GM18505 (cell line): ENCODE measurements at regions not wholly inside any gene's neighbourhood (a gene's known extent, or its start where the extent isn't known, plus 50 kb on each side); places are given as distances from the start of the nearest gene placed in this dataset.
"Not testable (repeated sequence)": the region's sequence is repeated elsewhere in the genome, so short reads cannot be mapped to it uniquely, and the experiment has no call there.

Experiments
- ATAC-seq: cut with Tn5 transposase; IDR thresholded peaks from one replicate; pipeline ENCODE4 v1.9.1; 2021; ENCODE audit not compliant: unreplicated experiment
- POLR2A ChIP-seq: IDR thresholded peaks from 4 replicates; pipeline ENCODE4 v1.6.1; 2011; ENCODE audit warnings: borderline replicate concordance; ENCODE audit not compliant: insufficient read depth, insufficient read length; ENCODE audit errors: extremely low read depth

DNA sequence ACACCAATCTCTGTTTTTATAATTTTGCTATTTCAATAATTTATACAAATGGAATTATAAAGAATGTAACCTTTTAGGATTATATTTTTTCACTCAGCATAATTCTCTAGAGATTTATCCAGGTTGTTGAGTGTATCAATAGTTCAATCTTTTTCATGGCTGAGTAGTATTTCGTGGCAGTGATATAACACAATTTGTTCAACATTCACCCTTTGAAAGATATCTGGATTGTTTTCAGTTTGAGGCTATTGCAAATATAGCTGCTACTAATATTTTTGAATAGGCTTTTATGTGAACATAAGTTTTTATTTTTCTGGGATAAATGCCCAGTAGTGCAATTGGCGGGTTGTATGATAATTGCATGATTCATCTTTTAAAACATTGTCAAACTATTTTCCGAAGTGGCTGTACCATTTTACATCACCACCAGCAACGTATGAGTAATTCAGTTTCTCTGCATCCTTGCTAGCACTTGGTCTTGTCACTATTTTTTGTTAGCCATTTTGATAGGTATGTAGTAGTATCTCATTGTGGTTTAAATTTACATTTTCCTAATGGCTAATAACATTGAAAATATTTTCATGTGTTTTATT is 55.6 kb upstream of the ABCD3 start:
- ATAC-seq: no peak
- TF ChIP-seq POLR2A: no peak

DNA sequence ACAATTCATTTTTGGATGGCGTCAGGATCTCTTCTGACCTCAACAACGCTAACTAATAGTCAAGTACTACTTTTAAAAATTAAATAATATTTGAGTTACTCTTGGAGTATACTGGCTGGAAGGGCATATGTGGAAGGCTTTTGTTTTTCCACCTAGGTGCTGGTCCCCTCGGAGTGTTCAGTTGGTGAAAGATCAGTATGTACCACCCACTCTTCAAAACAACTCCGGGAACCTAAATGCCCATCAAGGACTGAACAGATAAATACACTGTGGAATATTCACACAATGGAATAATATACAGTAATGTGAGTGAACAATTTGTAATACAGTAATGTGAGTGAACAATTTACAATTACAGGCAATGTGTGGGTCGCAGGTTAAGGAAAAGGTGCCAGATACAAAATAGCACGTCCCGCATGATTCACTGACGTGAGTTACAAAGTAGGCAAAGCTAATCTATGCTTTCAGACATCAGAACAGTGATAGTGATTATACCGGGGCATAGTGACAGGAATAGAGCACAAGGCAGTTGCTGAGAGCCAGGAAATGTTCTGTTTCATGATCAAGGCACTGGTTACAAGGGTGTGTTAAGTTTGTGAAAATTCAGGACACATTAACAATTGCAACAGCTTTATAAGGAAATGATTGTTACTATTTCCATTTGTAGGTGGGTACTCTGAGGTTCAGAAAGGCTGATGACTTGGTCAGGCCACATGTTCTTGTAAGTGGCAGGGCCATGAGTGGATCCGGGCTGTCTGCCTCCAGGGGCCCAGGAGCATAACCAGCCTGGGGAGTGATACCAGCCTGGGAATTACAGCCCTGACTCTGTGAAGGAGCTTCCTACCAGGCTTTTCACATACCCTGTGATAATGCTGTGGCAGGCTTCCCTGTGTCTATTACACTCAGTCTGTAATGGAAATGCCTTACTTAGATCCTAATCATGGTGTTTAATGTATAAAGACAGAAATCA is 59.3 kb upstream of the ABCD3 start:
- no peak for TF ChIP-seq POLR2A

DNA sequence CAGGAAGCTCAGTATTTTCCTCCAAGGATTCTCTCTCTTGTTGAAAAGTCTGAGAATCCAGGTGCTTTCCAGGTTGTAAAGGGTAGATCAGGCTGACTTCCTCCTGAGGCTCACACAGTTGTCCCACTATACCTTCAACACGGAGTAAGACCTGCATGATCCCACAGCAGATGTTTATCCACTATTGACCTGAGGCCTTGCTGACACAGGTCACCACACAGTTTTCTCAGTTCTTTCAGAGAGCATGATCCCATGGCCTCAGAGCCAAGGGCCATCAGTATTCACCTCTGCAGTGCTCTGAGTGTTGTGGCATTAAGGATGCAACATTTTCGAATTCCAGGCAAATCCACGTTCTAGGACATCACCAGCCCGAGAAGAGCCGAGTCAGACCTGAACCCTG is 60.5 kb upstream of the ABCD3 start:
- no peak for ATAC-seq
- no peak for TF ChIP-seq POLR2A

More for the DNA sequence above, 59.3 kb upstream of the ABCD3 start:
- no peak for ATAC-seq

DNA sequence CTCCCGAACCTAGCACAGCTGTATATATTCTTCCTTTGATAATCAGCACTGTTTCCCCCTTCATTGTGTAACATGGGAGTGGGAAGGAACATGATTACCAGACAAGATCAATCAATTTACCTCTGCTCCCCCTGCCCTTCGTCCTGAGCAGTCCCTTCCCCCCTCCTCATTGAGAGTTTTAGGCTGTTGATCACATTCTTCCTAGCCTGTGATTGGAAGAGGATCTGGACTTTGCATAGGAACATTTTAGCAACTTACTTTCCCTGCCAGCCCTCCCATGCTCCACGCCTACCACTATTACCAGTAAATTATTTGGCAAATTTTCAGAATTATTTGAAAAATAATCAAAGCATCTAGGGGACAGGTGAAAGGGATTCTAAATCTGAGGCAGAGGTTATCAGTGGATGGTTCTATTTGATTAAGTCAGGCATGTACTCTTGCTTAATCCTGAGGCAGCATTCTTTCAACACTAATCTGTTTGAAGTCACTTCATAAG is 62.7 kb upstream of the ABCD3 start:
- no peak for ATAC-seq
- no peak for TF ChIP-seq POLR2A

DNA sequence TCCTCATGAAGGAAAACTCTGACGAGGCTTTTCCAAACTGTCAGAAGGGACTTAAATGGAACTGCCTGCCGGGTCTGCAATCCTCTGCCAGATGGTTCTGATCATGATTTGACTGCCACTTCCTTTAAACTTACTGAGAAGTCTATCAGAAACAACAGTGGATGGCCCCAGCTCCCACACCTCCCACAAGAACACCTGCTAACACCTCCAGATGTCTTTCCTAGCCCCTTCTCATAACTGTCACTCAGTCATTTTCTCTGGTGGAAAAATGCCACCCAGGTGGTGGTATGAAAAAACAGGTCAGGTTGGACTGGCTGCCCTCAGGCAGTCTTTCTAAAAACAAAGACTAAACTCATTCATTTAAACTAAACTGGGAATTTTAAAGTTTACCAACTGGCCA is 66.7 kb upstream of the ABCD3 start:
- ATAC-seq: no peak
- TF ChIP-seq POLR2A: no peak

DNA sequence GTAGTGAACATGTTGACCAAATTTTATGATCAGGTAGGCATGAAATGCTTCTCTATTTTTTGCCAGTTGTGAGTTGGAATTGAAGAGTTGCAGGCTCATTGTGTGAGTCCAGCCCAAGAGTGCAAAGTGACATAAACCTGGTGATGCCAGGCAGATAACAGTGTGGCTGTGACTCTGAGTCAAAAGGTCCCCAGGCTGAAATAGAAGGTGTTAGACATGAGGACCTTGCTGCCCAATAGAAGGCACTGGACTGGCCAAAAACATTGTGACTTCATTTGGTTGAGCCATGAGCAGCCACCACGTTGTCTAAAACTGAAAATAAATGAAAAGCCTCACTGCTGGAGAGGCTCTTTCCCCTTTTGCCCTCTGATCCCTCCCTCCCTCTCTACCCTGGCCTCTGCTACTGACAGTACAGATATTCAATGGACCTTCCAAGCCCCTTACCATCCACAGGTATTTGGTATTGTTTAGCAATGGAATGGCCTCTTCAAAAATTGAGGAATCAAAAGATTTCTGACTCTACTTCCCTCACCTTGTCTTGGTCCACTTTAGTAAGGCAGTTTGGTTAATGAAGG is 67.8 kb upstream of the ABCD3 start:
- no peak for ATAC-seq
- no peak for TF ChIP-seq POLR2A

DNA sequence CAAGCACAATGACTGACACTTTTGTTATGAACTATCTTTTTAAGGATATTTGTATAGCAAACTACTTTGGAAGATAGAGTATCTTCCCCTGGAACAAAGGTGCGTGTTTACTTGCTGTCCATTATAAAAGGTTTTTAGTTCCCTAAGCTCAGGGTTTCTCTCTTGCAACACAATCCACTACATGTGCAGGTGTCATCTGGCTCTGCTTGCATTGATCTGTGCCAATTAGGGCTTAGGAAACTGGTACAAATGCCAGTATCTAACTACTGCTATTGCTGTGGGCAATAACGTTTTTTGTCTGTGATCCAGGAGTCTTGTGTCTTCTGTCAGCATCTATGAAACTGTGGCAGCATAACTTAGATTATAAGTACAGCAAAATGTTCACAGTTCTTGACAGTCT is 68.3 kb upstream of the ABCD3 start:
- no peak for TF ChIP-seq POLR2A

DNA sequence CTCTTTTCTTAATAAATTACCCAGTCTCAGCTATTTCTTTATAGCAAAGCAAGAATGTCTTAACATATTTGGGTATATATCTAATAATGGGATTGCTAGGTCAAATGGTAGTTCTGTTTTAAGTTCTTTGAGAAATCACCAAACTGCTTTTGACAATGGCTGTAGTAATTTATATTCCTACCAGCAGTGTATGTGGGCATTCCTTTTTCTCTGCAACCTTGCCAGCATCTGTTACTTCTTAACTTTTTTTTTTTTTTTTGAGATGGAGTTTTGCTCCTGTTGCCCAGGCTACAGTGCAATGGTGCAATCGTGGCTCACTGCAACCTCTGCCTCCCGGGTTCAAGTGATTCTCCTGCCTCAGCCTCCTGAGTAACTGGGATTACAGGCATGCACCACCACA is 69.8 kb upstream of the ABCD3 start:
- ATAC-seq: not testable (repeated sequence)

More for the DNA sequence above, 68.3 kb upstream of the ABCD3 start:
- ATAC-seq: no peak

DNA sequence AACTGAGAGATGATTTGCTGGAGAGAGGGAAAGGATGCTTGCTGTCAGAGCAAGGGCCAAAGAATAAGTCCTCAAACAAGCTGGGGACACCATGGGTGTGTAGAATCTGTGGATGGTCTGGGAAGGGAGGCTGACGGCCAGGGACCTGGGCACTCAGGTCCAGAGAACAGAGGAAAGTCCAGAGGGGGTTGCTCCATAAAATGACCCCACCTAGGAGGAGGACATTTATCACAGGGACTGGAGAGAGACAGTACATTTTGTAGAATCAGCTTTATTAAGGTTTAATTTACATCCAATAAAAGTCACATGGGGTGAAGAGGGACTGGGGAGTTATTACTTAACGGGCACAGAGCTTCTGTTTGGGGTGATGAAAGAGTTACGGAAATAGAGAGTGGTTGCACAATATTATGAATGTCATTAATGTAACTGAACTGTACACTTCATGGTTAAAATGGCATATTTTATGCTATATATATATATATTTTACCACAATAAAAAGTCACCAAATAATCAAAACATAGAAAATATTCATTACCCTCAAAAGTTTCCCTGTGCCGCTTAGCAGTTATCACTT is 73.0 kb upstream of the ABCD3 start:
- no peak for ATAC-seq
- no peak for TF ChIP-seq POLR2A

DNA sequence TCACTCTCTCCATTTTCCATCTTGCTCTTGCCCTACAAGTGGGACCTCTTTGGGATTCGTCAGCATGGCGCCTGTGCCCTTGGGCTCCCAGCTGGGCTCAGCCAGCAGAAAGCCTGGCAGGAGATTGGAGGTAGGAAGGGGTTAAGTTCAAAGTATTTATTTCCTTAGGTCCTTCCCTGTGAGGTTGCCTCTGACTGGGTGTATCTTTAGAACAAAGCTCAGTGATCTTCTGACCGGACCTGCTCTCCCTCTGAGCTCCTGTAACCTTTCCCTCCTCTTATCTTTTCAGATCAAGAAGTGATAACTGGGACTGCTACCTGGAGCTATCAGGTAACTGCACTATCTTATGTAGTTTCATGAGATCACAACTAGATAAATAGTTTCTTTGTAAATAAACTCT is 75.8 kb upstream of the ABCD3 start:
- no peak for ATAC-seq
- TF ChIP-seq POLR2A: no peak

DNA sequence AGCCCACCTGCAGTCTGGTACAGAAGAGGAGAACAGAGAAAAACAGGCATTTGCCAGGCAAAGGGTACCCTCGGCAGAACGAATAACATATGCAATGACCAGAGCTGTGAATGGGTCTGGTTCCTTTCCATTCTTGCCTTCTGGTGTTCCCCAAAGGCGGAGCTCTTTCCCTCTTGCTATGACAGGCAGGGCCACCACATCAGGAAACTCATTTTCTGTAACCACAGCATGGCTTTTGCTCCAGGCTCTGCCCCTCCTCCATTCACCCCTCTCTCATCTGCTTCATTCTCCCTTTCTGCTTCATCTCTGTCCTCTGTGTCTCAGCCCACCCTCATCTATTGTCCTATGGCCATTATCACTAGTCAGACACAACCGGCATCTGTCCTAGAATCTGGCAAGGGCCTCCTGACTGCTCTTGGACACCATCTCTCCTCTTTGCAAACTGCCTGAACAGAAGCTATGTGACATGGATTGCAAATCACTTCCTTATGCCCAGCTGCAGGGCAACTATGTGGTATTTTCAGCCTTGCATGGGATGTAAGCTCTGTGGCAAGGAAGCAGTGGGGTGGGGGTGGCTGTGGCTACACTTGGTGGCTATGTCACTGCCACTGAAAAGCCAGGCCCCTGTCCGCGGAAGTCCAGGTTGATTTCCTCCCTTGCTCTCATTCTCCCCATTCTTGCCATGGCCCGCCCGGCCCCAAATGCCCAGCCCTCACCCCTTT is 78.8 kb upstream of the ABCD3 start:
- no peak for ATAC-seq
- TF ChIP-seq POLR2A: no peak

DNA sequence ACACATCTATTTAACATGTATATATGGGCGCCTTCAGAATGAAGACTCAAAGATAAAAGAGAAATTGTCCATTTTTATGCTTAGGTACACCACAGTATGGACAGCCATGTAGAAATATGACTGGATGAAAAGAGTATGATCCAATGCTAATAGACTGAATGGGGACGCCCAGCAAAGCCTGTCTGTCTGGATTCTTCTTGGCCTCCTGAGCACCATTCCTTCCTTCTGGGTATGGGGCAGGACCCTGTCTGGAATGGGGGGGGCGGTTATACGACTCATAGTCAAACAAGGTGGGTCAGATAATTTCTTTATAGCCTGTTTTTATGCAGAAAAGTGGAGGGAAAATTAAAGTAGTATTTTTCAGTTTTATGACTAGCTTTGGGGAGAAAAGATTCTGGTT is 81.2 kb upstream of the ABCD3 start:
- TF ChIP-seq POLR2A: no peak
- ATAC-seq: no peak

DNA sequence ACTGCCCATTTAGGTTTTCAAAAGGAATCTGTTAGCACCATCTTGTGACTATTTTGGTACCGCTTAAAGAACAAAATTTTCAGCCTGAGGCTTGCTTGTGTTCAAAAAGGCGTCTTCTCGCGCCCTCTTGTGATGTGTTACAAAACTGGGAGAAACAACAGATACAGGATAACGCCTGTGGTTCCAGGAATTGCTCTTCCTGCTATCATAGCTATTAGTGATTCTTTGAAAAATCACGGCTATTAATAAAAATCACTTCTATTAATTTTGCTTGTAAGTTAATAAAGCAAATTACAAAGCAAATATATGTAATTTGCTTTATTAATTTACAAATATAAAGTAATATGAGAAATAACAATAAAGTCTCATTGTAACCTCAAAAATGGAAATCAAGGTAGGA is 82.2 kb upstream of the ABCD3 start:
- no peak for TF ChIP-seq POLR2A
- no peak for ATAC-seq

DNA sequence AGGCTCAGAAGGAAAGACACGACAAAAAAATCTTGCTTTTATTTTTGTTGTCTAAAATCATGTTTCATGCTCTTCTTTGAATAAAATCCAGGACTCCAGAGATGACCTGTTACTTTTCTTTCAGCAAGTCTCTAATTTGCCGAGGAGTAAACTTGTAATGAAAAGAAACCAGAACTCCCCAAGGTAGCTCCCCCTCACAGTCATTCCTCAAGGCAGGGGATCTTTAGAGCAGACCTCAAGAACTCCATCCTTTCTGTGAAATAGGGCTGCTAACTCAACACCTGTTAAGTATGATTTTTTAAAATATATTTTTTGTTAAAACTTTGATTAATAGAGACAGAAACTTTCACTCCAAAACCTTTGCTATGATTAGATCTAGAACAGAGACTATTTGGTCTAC is 82.7 kb upstream of the ABCD3 start:
- ATAC-seq: no peak
- TF ChIP-seq POLR2A: no peak

DNA sequence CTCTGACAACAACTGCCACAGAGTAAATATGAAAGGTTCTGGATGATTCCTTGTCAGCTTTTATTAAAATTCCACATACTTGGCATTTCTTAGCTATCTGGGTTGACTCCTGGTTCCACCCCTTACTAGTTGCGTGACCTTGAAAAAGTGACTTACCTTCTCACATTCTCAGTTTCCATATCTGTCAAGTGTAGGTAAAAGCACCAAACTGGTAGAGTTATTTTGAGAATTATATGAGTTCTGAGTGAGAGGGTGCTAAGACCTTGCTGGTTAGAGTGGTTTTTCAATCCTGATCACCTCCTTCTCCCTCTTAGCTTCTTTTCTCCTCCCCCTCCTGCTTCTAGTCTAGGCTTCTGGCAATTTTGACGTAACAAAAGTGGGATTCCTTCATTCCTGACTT is 83.4 kb upstream of the ABCD3 start:
- TF ChIP-seq POLR2A: no peak
- no peak for ATAC-seq
